Progenitor cell of endocrine pancreas (in vitro differentiated cells): ENCODE measurements at regions not wholly inside any gene's neighbourhood (a gene's known extent, or its start where the extent isn't known, plus 50 kb on each side); places are given as distances from the start of the nearest gene placed in this dataset.

ENCODE experiments used
- DNase-seq: peaks from one replicate; pipeline ENCODE4 v3.0.0; 2021; ENCODE audit warnings: low spot score; ENCODE audit not compliant: unreplicated experiment
- H3K27ac Mint-ChIP-seq: 2 replicates; pipeline ENCODE4 v1.8.0; 2021; ENCODE audit warnings: mild to moderate bottlenecking, moderate library complexity, mixed read lengths
- H3K27me3 Mint-ChIP-seq: 2 replicates; pipeline ENCODE4 v1.8.0; 2021; ENCODE audit warnings: mixed read lengths
- H3K36me3 Mint-ChIP-seq: 2 replicates; pipeline ENCODE4 v1.8.0; 2022; ENCODE audit warnings: mixed read lengths; ENCODE audit not compliant: insufficient read depth
- H3K4me1 Mint-ChIP-seq: 2 replicates; pipeline ENCODE4 v1.8.0; 2021; ENCODE audit warnings: low read depth, mixed read lengths
- H3K4me3 Mint-ChIP-seq: 2 replicates; pipeline ENCODE4 v1.8.0; 2021; ENCODE audit warnings: low read depth, mild to moderate bottlenecking, moderate library complexity, mixed read lengths
- H3K9me3 Mint-ChIP-seq: 2 replicates; pipeline ENCODE4 v1.8.0; 2021; ENCODE audit warnings: low read depth, mixed read lengths
- TF ChIP-seq, protein P1 (sequence below): fragments of 200-600 bp; sonication (generic); IDR thresholded peaks from one replicate; pipeline ENCODE4 v1.5.0; 2021; ENCODE audit warnings: antibody characterized with exemption, mild to moderate bottlenecking; ENCODE audit not compliant: unreplicated experiment

DNA sequence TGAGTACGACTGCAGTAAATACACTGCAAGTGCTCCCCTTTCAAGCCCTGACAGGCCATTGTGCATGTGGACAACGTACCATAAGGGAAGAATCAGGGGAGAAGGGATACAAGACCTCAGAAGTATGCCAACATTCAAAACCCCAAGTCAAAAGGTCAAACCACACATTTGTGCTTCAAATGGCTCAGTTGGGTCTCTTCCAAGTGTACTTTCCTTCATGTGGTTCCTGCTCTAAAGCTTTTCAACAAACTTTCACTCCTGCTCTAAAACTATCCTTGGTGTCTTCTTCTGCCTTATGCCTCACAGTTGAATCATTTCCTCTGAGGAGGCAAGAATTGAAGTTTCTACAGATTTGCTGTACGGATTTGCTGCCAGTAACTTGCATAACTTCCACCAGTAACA, 305.7 kb upstream of the SLIT2 start:
- DNase-seq, result no peak
- Mint-ChIP-seq H3K9me3 (no peaks in the 10 kb centered on the region), H3K4me1 (peaks cover 3% of the 10 kb centered on the region), H3K4me3 (no peak overlapping the region), H3K27me3 (no peaks in the 10 kb centered on the region), H3K27ac (no peak overlapping the region), H3K36me3 (no peaks in the 10 kb centered on the region)
- TF ChIP-seq, protein P1, sequence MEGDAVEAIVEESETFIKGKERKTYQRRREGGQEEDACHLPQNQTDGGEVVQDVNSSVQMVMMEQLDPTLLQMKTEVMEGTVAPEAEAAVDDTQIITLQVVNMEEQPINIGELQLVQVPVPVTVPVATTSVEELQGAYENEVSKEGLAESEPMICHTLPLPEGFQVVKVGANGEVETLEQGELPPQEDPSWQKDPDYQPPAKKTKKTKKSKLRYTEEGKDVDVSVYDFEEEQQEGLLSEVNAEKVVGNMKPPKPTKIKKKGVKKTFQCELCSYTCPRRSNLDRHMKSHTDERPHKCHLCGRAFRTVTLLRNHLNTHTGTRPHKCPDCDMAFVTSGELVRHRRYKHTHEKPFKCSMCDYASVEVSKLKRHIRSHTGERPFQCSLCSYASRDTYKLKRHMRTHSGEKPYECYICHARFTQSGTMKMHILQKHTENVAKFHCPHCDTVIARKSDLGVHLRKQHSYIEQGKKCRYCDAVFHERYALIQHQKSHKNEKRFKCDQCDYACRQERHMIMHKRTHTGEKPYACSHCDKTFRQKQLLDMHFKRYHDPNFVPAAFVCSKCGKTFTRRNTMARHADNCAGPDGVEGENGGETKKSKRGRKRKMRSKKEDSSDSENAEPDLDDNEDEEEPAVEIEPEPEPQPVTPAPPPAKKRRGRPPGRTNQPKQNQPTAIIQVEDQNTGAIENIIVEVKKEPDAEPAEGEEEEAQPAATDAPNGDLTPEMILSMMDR, result no peak

DNA sequence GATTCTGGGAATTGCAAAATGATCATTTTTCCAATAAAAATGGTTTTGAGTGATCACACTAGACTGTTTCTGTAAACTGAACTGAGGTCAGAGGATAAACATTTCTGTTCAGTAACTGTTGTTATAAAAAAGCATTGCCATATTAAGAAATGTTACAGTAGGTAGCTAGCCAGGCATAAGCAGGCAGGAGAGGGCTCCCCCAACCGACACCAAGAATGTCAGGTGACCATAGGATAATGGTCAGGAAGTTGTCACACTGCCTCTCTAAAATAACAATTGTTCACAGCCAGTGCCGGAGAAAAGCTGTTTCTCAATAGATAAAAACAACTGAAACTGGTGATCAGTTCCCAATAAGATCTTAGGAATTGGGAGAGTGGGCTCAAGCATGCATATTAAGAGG, 306.2 kb upstream of the SLIT2 start:
- no peak overlapping the region for H3K27ac Mint-ChIP-seq
- H3K36me3 Mint-ChIP-seq, result no peaks in the 10 kb centered on the region
- H3K4me1 Mint-ChIP-seq, result peaks cover 3% of the 10 kb centered on the region
- no peak for DNase-seq
- no peaks in the 10 kb centered on the region for H3K27me3 Mint-ChIP-seq
- no peak overlapping the region for H3K4me3 Mint-ChIP-seq
- TF ChIP-seq, protein P1, result no peak
- H3K9me3 Mint-ChIP-seq, result no peaks in the 10 kb centered on the region

DNA sequence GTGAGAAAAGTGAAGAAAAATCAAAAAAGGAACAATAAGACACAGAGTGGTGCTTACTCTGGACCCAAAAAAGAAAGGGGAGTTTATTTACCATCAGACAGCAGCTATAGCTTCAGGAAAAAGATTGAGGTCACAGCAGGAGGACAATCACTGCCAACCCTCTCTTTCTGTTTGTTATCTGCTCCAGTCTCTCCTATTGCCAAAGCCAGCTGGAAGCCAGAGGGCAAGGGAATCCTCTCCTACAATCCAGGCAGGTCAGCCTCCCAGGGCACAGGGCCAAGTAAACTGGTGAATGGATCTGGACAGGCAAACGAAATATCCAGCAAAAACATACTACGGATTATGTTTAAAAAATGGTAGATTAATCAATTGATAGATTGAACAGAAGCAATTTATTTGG, 306.9 kb upstream of the SLIT2 start:
- no peak for DNase-seq
- TF ChIP-seq, protein P1, result no peak
- no peaks in the 10 kb centered on the region for H3K36me3 Mint-ChIP-seq
- H3K9me3 Mint-ChIP-seq, result no peaks in the 10 kb centered on the region
- H3K27ac Mint-ChIP-seq, result no peak overlapping the region
- H3K4me3 Mint-ChIP-seq, result no peak overlapping the region
- H3K27me3 Mint-ChIP-seq, result no peaks in the 10 kb centered on the region
- peaks cover 3% of the 10 kb centered on the region for H3K4me1 Mint-ChIP-seq

GRCh38 chr4:19944251-19944650, 307.5 kb upstream of the SLIT2 start:
- no peak overlapping the region for H3K4me3 Mint-ChIP-seq
- TF ChIP-seq, protein P1, result no peak
- H3K9me3 Mint-ChIP-seq, result no peaks in the 10 kb centered on the region
- H3K27ac Mint-ChIP-seq, result no peak overlapping the region
- no peaks in the 10 kb centered on the region for H3K36me3 Mint-ChIP-seq
- peaks cover 3% of the 10 kb centered on the region for H3K4me1 Mint-ChIP-seq
- no peak for DNase-seq
- no peaks in the 10 kb centered on the region for H3K27me3 Mint-ChIP-seq

- Mint-ChIP-seq H3K36me3 (no peaks in the 10 kb centered on the region), H3K4me3 (no peak overlapping the region), H3K4me1 (no peaks in the 10 kb centered on the region), H3K9me3 (no peaks in the 10 kb centered on the region), H3K27me3 (no peaks in the 10 kb centered on the region), H3K27ac (no peak overlapping the region)
- DNase-seq, result no peak
- TF ChIP-seq, protein P1, result no peak
Observed at GRCh38 chr4:19941434-19941833, 310.3 kb upstream of the SLIT2 start.
